HCT116 (cell line): ENCODE measurements at regions not wholly inside any gene's neighbourhood (a gene's known extent, or its start where the extent isn't known, plus 50 kb on each side); places are given as distances from the start of the nearest gene placed in this dataset.

Source experiments
- ATAC-seq: fragments of 200-7000 bp; cut with Tn5 transposase; 2 replicates; pipeline ENCODE4 v1.9.1; 2020; ENCODE audit warnings: mild to moderate bottlenecking, moderate library complexity
- BruUV-seq: library from RNA; stranded (reverse); fragments of 400-500 nt; replicated peaks from 2 replicates; lab custom pipeline; 2021; lab: Mats Ljungman, UMichigan
- CTCF ChIA-PET: fragments of 300-600 bp; sonication (Branson Sonifier 250); formaldehyde crosslinking; loops from one replicate; lab custom pipeline; 2021; ENCODE audit warnings: antibody characterized with exemption; lab: Charles Lee
- POLR2A ChIA-PET: fragments of 300-600, 350-600 bp; sonication (Branson Sonifier 250); formaldehyde crosslinking; loops from one replicate; lab custom pipeline; 2021; ENCODE audit warnings: antibody characterized with exemption; lab: Charles Lee
- RAD21 ChIA-PET, 2 experiments: fragments of 300-600 bp; sonication (Branson Sonifier 250); formaldehyde crosslinking; loops; one replicate each; lab custom pipeline; 2023; ENCODE audit warnings: low total read pairs in 2 of 2; ENCODE audit not compliant: uncharacterized antibody in 2 of 2, unreplicated experiment in 2 of 2, low non-redundant PET in 1 of 2; lab: Charles Lee
- DNase-seq: peaks from one replicate; pipeline ENCODE4 v3.0.0-alpha.2; 2010; ENCODE audit warnings: low read depth, low spot score
- H2AFZ ChIP-seq: fragments of 200-600 bp; shearing (Covaris generic), sonication (generic); 2 replicates; pipeline ENCODE4 v1.6.1; 2017; ENCODE audit warnings: low read depth, mixed run types, mixed read lengths, antibody characterized with exemption, low read length; ENCODE audit not compliant: poor library complexity, severe bottlenecking
- H3K27ac ChIP-seq: 2 replicates; pipeline ENCODE4 v1.5.1; 2012; ENCODE audit warnings: low read depth, low read length
- H3K27me3 ChIP-seq: fragments of 200-600 bp; sonication (generic); 2 replicates; pipeline ENCODE4 v1.6.1; 2016; ENCODE audit warnings: mixed run types, low read length, mixed read lengths; ENCODE audit not compliant: insufficient read depth
- H3K36me3 ChIP-seq, 2 experiments: fragments of 200-500 bp in 1 of 2; fragments of 200-600 bp in 1 of 2; sonication (Bioruptor generic) in 1 of 2; sonication (generic) in 1 of 2; 2 replicates each; pipeline versions ENCODE4 v1.5.1 to v1.6.1; 2014 to 2016; ENCODE audit warnings: low read length in 2 of 2, inconsistent platforms in 1 of 2, mixed read lengths in 1 of 2, mixed run types in 1 of 2; ENCODE audit not compliant: insufficient read depth in 2 of 2, control insufficient read depth in 1 of 2
- H3K4me1 ChIP-seq, 2 experiments: fragments of 200-600 bp in 1 of 2; sonication (generic) in 1 of 2; 2 replicates each; pipeline versions ENCODE4 v1.5.1 to v1.6.1; 2012 to 2017; ENCODE audit warnings: low read length in 2 of 2, inconsistent platforms in 1 of 2, mild to moderate bottlenecking in 1 of 2, mixed read lengths in 1 of 2, mixed run types in 1 of 2, moderate library complexity in 1 of 2; ENCODE audit not compliant: insufficient read depth in 2 of 2, control insufficient read depth in 1 of 2
- H3K4me2 ChIP-seq: fragments of 200-600 bp; sonication (generic); 2 replicates; pipeline ENCODE4 v1.6.1; 2017; ENCODE audit warnings: mixed run types, low read length, mixed read lengths
- H3K4me3 ChIP-seq, 2 experiments: fragments of 200-600 bp in 1 of 2; sonication (generic) in 1 of 2; replicated peaks in 1 of 2; 2 replicates each; pipeline ENCODE4 v1.5.1; 2011 to 2016; ENCODE audit warnings: low read length in 2 of 2, control low read depth in 1 of 2, low read depth in 1 of 2, mild to moderate bottlenecking in 1 of 2, mixed read lengths in 1 of 2, mixed run types in 1 of 2
- H3K79me2 ChIP-seq: fragments of 200-600 bp; sonication (generic); 2 replicates; pipeline ENCODE4 v1.6.1; 2017; ENCODE audit warnings: mild to moderate bottlenecking, mixed run types, low read length, moderate library complexity, mixed read lengths; ENCODE audit not compliant: insufficient read depth
- H3K9ac ChIP-seq: fragments of 200-600 bp; sonication (generic); 2 replicates; pipeline ENCODE4 v1.6.1; 2016; ENCODE audit warnings: low read length, mixed read lengths
- H3K9me2 ChIP-seq: fragments of 200-600 bp; sonication (generic), shearing (Covaris generic); 2 replicates; pipeline ENCODE4 v1.6.1; 2017; ENCODE audit warnings: mixed run types, mild to moderate bottlenecking, moderate library complexity; ENCODE audit not compliant: insufficient read depth
- H3K9me3 ChIP-seq, 2 experiments: fragments of 200-500 bp in 1 of 2; fragments of 200-600 bp in 1 of 2; sonication (Bioruptor generic) in 1 of 2; sonication (generic) in 1 of 2; 2 replicates each; pipeline ENCODE4 v1.6.1; 2014 to 2017; ENCODE audit warnings: low read length in 2 of 2, mixed read lengths in 2 of 2, inconsistent platforms in 1 of 2, low read depth in 1 of 2, mild to moderate bottlenecking in 1 of 2, mixed run types in 1 of 2, moderate library complexity in 1 of 2; ENCODE audit not compliant: control insufficient read depth in 1 of 2, insufficient read depth in 1 of 2
- H4K20me1 ChIP-seq: fragments of 200-600 bp; sonication (generic), shearing (Covaris generic); 2 replicates; pipeline ENCODE4 v1.6.1; 2017; ENCODE audit warnings: mixed run types, mild to moderate bottlenecking, moderate library complexity; ENCODE audit not compliant: insufficient read depth
- CEBPB ChIP-seq: IDR thresholded peaks from 2 replicates; pipeline ENCODE4 v1.6.1; 2012; ENCODE audit warnings: low read depth
- CTCF ChIP-seq, 3 experiments: fragments of 200-600 bp in 1 of 3; sonication (generic) in 1 of 3; IDR thresholded peaks in 2 of 3; conservative IDR thresholded peaks in 1 of 3; 2 replicates each; pipeline ENCODE4 v1.5.1; 2012 to 2017; ENCODE audit warnings: low read depth in 2 of 3, low read length in 2 of 3, antibody characterized with exemption in 1 of 3, borderline replicate concordance in 1 of 3, control low read depth in 1 of 3, mild to moderate bottlenecking in 1 of 3, mixed read lengths in 1 of 3, mixed run types in 1 of 3, moderate library complexity in 1 of 3; ENCODE audit not compliant: insufficient read depth in 1 of 3
- EGR1 ChIP-seq: IDR thresholded peaks from 2 replicates; pipeline ENCODE4 v1.6.1; 2012; ENCODE audit warnings: low read depth
- EZH2 ChIP-seq: fragments of 200-600 bp; sonication (generic); IDR thresholded peaks from 2 replicates; pipeline ENCODE4 v1.6.1; 2017; ENCODE audit warnings: antibody characterized with exemption, mixed run types
- EZH2phosphoT487 ChIP-seq: fragments of 200-600 bp; IDR thresholded peaks from 2 replicates; pipeline ENCODE4 v1.6.1; 2018; ENCODE audit warnings: antibody characterized with exemption, borderline replicate concordance
- FOSL1 ChIP-seq: IDR thresholded peaks from 2 replicates; pipeline ENCODE4 v1.6.1; 2012; ENCODE audit warnings: low read depth
- JUND ChIP-seq: IDR thresholded peaks from 2 replicates; pipeline ENCODE4 v1.6.1; 2012
- MAX ChIP-seq: IDR thresholded peaks from 2 replicates; pipeline ENCODE4 v1.6.1; 2012
- RAD21 ChIP-seq: IDR thresholded peaks from 2 replicates; pipeline ENCODE4 v1.6.1; 2012; ENCODE audit warnings: low read depth, mild to moderate bottlenecking
- SP1 ChIP-seq: IDR thresholded peaks from 2 replicates; pipeline ENCODE4 v1.6.1; 2012; ENCODE audit warnings: low read depth
- YY1 ChIP-seq: IDR thresholded peaks from 2 replicates; pipeline ENCODE4 v1.6.1; 2011; ENCODE audit warnings: low read length, low read depth, moderate library complexity, mild to moderate bottlenecking; ENCODE audit not compliant: insufficient replicate concordance; ENCODE audit errors: extremely low read depth
- ZBTB33 ChIP-seq: IDR thresholded peaks from 2 replicates; pipeline ENCODE4 v1.6.1; 2011; ENCODE audit warnings: mild to moderate bottlenecking, low read length, moderate library complexity; ENCODE audit not compliant: insufficient replicate concordance; ENCODE audit errors: extremely low read depth
- ZNF274 ChIP-seq: fragments of 200-500 bp; sonication (Bioruptor generic); IDR thresholded peaks from 2 replicates; pipeline ENCODE4 v1.6.1; 2014; ENCODE audit warnings: mild to moderate bottlenecking, low read depth, low read length, inconsistent platforms
- intact Hi-C: fragments of 100-400 bp; cut with micrococcal nuclease; formaldehyde crosslinking; loops from 2 replicates; pipeline ENCODE4 v1.10.0; 2022

GRCh38 chr12:74732164-74732784, 194.6 kb downstream of the ATXN7L3B start:
- ChIA-PET RAD21 (no interaction called here), CTCF (no interaction called here), POLR2A (no interaction called here)
- Histone ChIP-seq H2AFZ (no peak overlapping the region), H3K4me1 (no peaks in the 10 kb centered on the region), H3K27ac (no peak overlapping the region), H3K4me2 (no peak overlapping the region), H3K27me3 (no peaks in the 10 kb centered on the region), H4K20me1 (no peaks in the 10 kb centered on the region), H3K4me3 (no peak overlapping the region), H3K79me2 (no peaks in the 10 kb centered on the region), H3K9ac (no peak overlapping the region), H3K9me2 (no peaks in the 10 kb centered on the region), H3K9me3 (no peaks in the 10 kb centered on the region), H3K36me3 (no peaks in the 10 kb centered on the region)
- TF ChIP-seq MAX = no peak
- 0 out of 2 replicates have a peak, but pooled peaks have one; percentile 14 for TF ChIP-seq CEBPB
- BruUV-seq = no TSS peak
- ATAC-seq = no peak
- no peak for DNase-seq
- intact Hi-C loops = no loop called here

- ChIA-PET POLR2A (no interaction called here), RAD21 (no interaction called here), CTCF (no interaction called here)
- Histone ChIP-seq H3K4me2 (no peak overlapping the region), H3K4me1 (no peaks in the 10 kb centered on the region), H3K27me3 (no peaks in the 10 kb centered on the region), H3K9me3 (no peaks in the 10 kb centered on the region), H3K9me2 (no peaks in the 10 kb centered on the region), H3K9ac (no peak overlapping the region), H3K4me3 (no peak overlapping the region), H3K79me2 (no peaks in the 10 kb centered on the region), H2AFZ (no peak overlapping the region), H4K20me1 (no peaks in the 10 kb centered on the region), H3K36me3 (no peaks in the 10 kb centered on the region), H3K27ac (no peak overlapping the region)
- ATAC-seq (no peak), DNase-seq (no peak)
- no TSS peak for BruUV-seq
- intact Hi-C loops = no loop called here
- TF ChIP-seq SP1 (no peak), ZNF274 (no peak), ZBTB33 (no peak), CEBPB (no peak), RAD21 (no peak), EZH2 (no peak), EZH2phosphoT487 (no peak), FOSL1 (no peak), YY1 (no peak), EGR1 (no peak), JUND (no peak), CTCF (IDR thresholded peaks at IDR 0.05 in 2 of 3, conservative IDR thresholded peaks at IDR 0.05 in 1 of 3; ENCODE audit: borderline replicate concordance in 1 of 3, insufficient read depth in 1 of 3, low read depth in 2 of 3, low read length in 2 of 3) (no peak)
Observed at GRCh38 chr12:74732826-74733225, 195.2 kb downstream of the ATXN7L3B start.
